Gastroesophageal sphincter (tissue), 4 donors: ENCODE measurements at regions not wholly inside any gene's neighbourhood (a gene's known extent, or its start where the extent isn't known, plus 50 kb on each side); places are given as distances from the start of the nearest gene placed in this dataset.

Experiments used
- ATAC-seq: fragments of 150-250 bp; one replicate; pipeline ENCODE4 v1.9.1; 2016; ENCODE audit warnings: mild to moderate bottlenecking, moderate library complexity
- H3K27ac ChIP-seq, 4 donors: fragments of 200-600 bp; sonication (generic) in 3 of 4; 1 replicate in 3 of 4; 2 replicates in 1 of 4; pipeline ENCODE4 v1.5.1; 2016 to 2019
- H3K27me3 ChIP-seq: fragments of 200-600 bp; sonication (generic); one replicate; pipeline ENCODE4 v1.5.1; 2019
- H3K36me3 ChIP-seq, 2 donors: fragments of 200-600 bp; sonication (generic); one replicate each; pipeline ENCODE4 v1.5.1; 2019; ENCODE audit warnings: control low read depth in 1 of 2
- H3K4me1 ChIP-seq, 3 donors: fragments of 200-600 bp; sonication (generic); 1 replicate in 2 of 3; 2 replicates in 1 of 3; pipeline ENCODE4 v1.5.1; 2016 to 2019; ENCODE audit warnings: control low read depth in 2 of 3
- H3K4me3 ChIP-seq, 2 donors: fragments of 200-600 bp; sonication (generic); one replicate each; pipeline ENCODE4 v1.5.1; 2019; ENCODE audit warnings: mild to moderate bottlenecking in 1 of 2, moderate library complexity in 1 of 2
- H3K9me3 ChIP-seq, 3 donors: fragments of 200-600 bp; sonication (generic); one replicate each; pipeline ENCODE4 v1.5.1; 2017 to 2019; ENCODE audit warnings: control low read depth in 2 of 3
- CTCF ChIP-seq, 4 experiments: fragments of 200-600 bp in 2 of 4; fragments of 450-650 bp in 2 of 4; sonication (generic) in 1 of 4; IDR thresholded peaks; one replicate each; pipeline ENCODE4 v1.5.1; 2017 to 2019; ENCODE audit warnings: antibody characterized with exemption in 4 of 4, mild to moderate bottlenecking in 2 of 4, moderate library complexity in 2 of 4
- EP300 ChIP-seq: sonication (generic); formaldehyde crosslinking; IDR thresholded peaks from one replicate; pipeline ENCODE4 v1.6.1; 2017; ENCODE audit warnings: antibody characterized with exemption, mild to moderate bottlenecking
- POLR2A ChIP-seq, 2 donors: fragments of 450-650 bp; IDR thresholded peaks; one replicate each; pipeline ENCODE4 v1.6.1; 2017; ENCODE audit warnings: antibody characterized with exemption in 2 of 2, mild to moderate bottlenecking in 2 of 2, moderate library complexity in 1 of 2
- POLR2AphosphoS5 ChIP-seq: sonication (generic); formaldehyde crosslinking; IDR thresholded peaks from one replicate; pipeline ENCODE4 v1.6.1; 2017; ENCODE audit warnings: antibody characterized with exemption
- WGBS, 2 donors: methylation state at CpG; one replicate each; pipeline ENCODE4 v1.1.5; 2018; ENCODE audit warnings: low coverage in 1 of 2; 5-methylcytosine and 5-hydroxymethylcytosine counted together

- TF ChIP-seq EP300 (no peak), POLR2AphosphoS5 (no peak), CTCF (IDR thresholded peaks at IDR 0.05) (no peak), POLR2A (IDR thresholded peaks at IDR 0.05) (no peak)
- Histone ChIP-seq H3K9me3 (no peaks in the 10 kb centered on the region), H3K4me3 (no peak overlapping the region), H3K4me1 (no peaks in the 10 kb centered on the region), H3K27me3 (no peaks in the 10 kb centered on the region), H3K27ac (no peak overlapping the region), H3K36me3 (peaks cover 0 to 9% of the 10 kb centered on the region in 2 donors)
- WGBS, 2 donors: 88 to 90% methylated on average over 10 to 11 of the region's 11 CpGs
- ATAC-seq: no peak
Measured at GRCh38 chr1:245054507-245055270, 100.1 kb upstream of the KIF26B start.

GRCh38 chr1:245054105-245054504 is 100.7 kb upstream of the KIF26B start:
- Histone ChIP-seq H3K36me3 (peaks cover 0 to 9% of the 10 kb centered on the region in 2 donors), H3K27ac (no peak overlapping the region), H3K4me3 (no peak overlapping the region), H3K27me3 (no peaks in the 10 kb centered on the region), H3K9me3 (no peaks in the 10 kb centered on the region), H3K4me1 (no peaks in the 10 kb centered on the region)
- no peak for TF ChIP-seq CTCF (IDR thresholded peaks at IDR 0.05)
- no peak for TF ChIP-seq EP300
- TF ChIP-seq POLR2AphosphoS5: no peak
- no peak for TF ChIP-seq POLR2A (IDR thresholded peaks at IDR 0.05)
- no peak for ATAC-seq
- 81 to 100% methylated on average over 1 to 7 of the region's 7 CpGs for WGBS, 2 donors

- no peaks in the 10 kb centered on the region for H3K4me1 ChIP-seq
- no peak for TF ChIP-seq POLR2A (IDR thresholded peaks at IDR 0.05)
- TF ChIP-seq EP300: no peak
- TF ChIP-seq CTCF (IDR thresholded peaks at IDR 0.05): no peak
- TF ChIP-seq POLR2AphosphoS5: no peak
- no peak overlapping the region for H3K4me3 ChIP-seq
- WGBS, 2 donors: 94% methylated on average over 3 to 8 of the region's 10 CpGs
- no peak for ATAC-seq
- H3K9me3 ChIP-seq: no peaks in the 10 kb centered on the region
- H3K27ac ChIP-seq: no peak overlapping the region
- H3K36me3 ChIP-seq: peaks cover 0 to 9% of the 10 kb centered on the region in 2 donors
- no peaks in the 10 kb centered on the region for H3K27me3 ChIP-seq
Measured at GRCh38 chr1:245052258-245052657, 102.5 kb upstream of the KIF26B start.

- 49 to 68% methylated on average over 9 to 18 of the region's 18 CpGs for WGBS, 2 donors
- Histone ChIP-seq H3K4me3 (no peak overlapping the region), H3K36me3 (peaks cover 0 to 9% of the 10 kb centered on the region in 2 donors), H3K4me1 (no peaks in the 10 kb centered on the region), H3K27ac (no peak overlapping the region), H3K27me3 (no peaks in the 10 kb centered on the region), H3K9me3 (no peaks in the 10 kb centered on the region)
- ATAC-seq: peak; percentile 47
- TF ChIP-seq POLR2AphosphoS5: no peak
- no peak for TF ChIP-seq CTCF (IDR thresholded peaks at IDR 0.05)
- no peak for TF ChIP-seq POLR2A (IDR thresholded peaks at IDR 0.05)
- TF ChIP-seq EP300: no peak
Measured at GRCh38 chr1:245051349-245052221, 103.2 kb upstream of the KIF26B start.
